Liver (tissue), 8 donors: ENCODE measurements at regions not wholly inside any gene's neighbourhood (a gene's known extent, or its start where the extent isn't known, plus 50 kb on each side); places are given as distances from the start of the nearest gene placed in this dataset.
A peak's percentile ranks its signal among the peaks of the same experiment; 100 is the strongest.

Experiments used
- DNase-seq: peaks from one replicate; pipeline ENCODE4 v3.0.0-alpha.2; 2017; ENCODE audit warnings: low spot score
- H3K27ac ChIP-seq, 2 donors: one replicate each; pipeline ENCODE4 v1.7.0; 2013; ENCODE audit warnings: inconsistent platforms in 2 of 2, low read length in 2 of 2, control low read depth in 1 of 2, low read depth in 1 of 2, mild to moderate bottlenecking in 1 of 2
- H3K27me3 ChIP-seq, 4 donors: one replicate each; pipeline versions ENCODE4 v1.6.1 to v1.7.0; 2013; ENCODE audit warnings: low read length in 3 of 4, inconsistent platforms in 1 of 4, mild to moderate bottlenecking in 1 of 4, moderate library complexity in 1 of 4; ENCODE audit not compliant: control insufficient read depth in 4 of 4, insufficient read depth in 4 of 4
- H3K36me3 ChIP-seq, 4 donors: one replicate each; pipeline versions ENCODE4 v1.6.1 to v1.7.0; 2013; ENCODE audit warnings: low read length in 3 of 4, mild to moderate bottlenecking in 3 of 4, low read depth in 1 of 4, moderate library complexity in 1 of 4; ENCODE audit not compliant: control insufficient read depth in 4 of 4, insufficient read depth in 3 of 4
- H3K4me1 ChIP-seq, 4 donors: one replicate each; pipeline versions ENCODE4 v1.6.1 to v1.7.0; 2013; ENCODE audit warnings: low read length in 3 of 4, mild to moderate bottlenecking in 3 of 4, moderate library complexity in 1 of 4; ENCODE audit not compliant: control insufficient read depth in 4 of 4, insufficient read depth in 4 of 4
- H3K4me3 ChIP-seq, 3 donors: one replicate each; pipeline versions ENCODE4 v1.6.1 to v1.7.0; 2013; ENCODE audit warnings: low read length in 3 of 3, control low read depth in 1 of 3, low read depth in 1 of 3, mild to moderate bottlenecking in 1 of 3
- H3K9ac ChIP-seq, 2 donors: one replicate each; pipeline ENCODE4 v1.7.0; 2013; ENCODE audit warnings: low read length in 2 of 2, mild to moderate bottlenecking in 2 of 2, moderate library complexity in 2 of 2, control low read depth in 1 of 2, low read depth in 1 of 2
- H3K9me3 ChIP-seq, 4 donors: one replicate each; pipeline versions ENCODE4 v1.6.1 to v1.7.0; 2013; ENCODE audit warnings: low read length in 3 of 4; ENCODE audit not compliant: control insufficient read depth in 4 of 4
- ATF3 ChIP-seq: IDR thresholded peaks from 2 replicates; pipeline ENCODE4 v1.6.1; 2016; ENCODE audit warnings: antibody characterized with exemption
- CTCF ChIP-seq: fragments of 150-350 bp; IDR thresholded peaks from 2 replicates; pipeline ENCODE4 v1.5.1; 2017; ENCODE audit warnings: improper control_type of control experiment, low read depth, low read length; ENCODE audit not compliant: missing input control
- EGR1 ChIP-seq, 2 donors: IDR thresholded peaks; 2 replicates each; pipeline ENCODE4 v1.6.1; 2016 to 2018; ENCODE audit warnings: antibody characterized with exemption in 2 of 2, low read depth in 2 of 2
- FOXA1 ChIP-seq: IDR thresholded peaks from 2 replicates; pipeline ENCODE4 v1.6.1; 2016; ENCODE audit warnings: antibody characterized with exemption
- FOXA2 ChIP-seq: IDR thresholded peaks from 2 replicates; pipeline ENCODE4 v1.6.1; 2016; ENCODE audit warnings: antibody characterized with exemption
- GABPA ChIP-seq, 2 donors: IDR thresholded peaks in 1 of 2; conservative IDR thresholded peaks in 1 of 2; 2 replicates each; pipeline ENCODE4 v1.6.1; 2016; ENCODE audit warnings: antibody characterized with exemption in 2 of 2, mild to moderate bottlenecking in 1 of 2, moderate library complexity in 1 of 2
- HNF4A ChIP-seq, 2 donors: conservative IDR thresholded peaks; 2 replicates each; pipeline ENCODE4 v1.6.1; 2016; ENCODE audit warnings: antibody characterized with exemption in 2 of 2, mild to moderate bottlenecking in 2 of 2
- HNF4G ChIP-seq: IDR thresholded peaks from 2 replicates; pipeline ENCODE4 v1.6.1; 2016; ENCODE audit warnings: antibody characterized with exemption
- JUND ChIP-seq, 2 donors: IDR thresholded peaks; 2 replicates each; pipeline ENCODE4 v1.6.1; 2016; ENCODE audit warnings: antibody characterized with exemption in 2 of 2
- MAX ChIP-seq: IDR thresholded peaks from 2 replicates; pipeline ENCODE4 v1.6.1; 2016; ENCODE audit warnings: antibody characterized with exemption
- NR2F2 ChIP-seq: IDR thresholded peaks from 2 replicates; pipeline ENCODE4 v1.6.1; 2016; ENCODE audit warnings: antibody characterized with exemption
- RAD21 ChIP-seq, 2 donors: IDR thresholded peaks; 2 replicates each; pipeline ENCODE4 v1.6.1; 2016; ENCODE audit warnings: antibody characterized with exemption in 2 of 2, mild to moderate bottlenecking in 2 of 2
- REST ChIP-seq: IDR thresholded peaks from 2 replicates; pipeline ENCODE4 v1.6.1; 2016; ENCODE audit warnings: antibody characterized with exemption, mild to moderate bottlenecking
- RXRA ChIP-seq, 2 donors: IDR thresholded peaks; 2 replicates each; pipeline ENCODE4 v1.6.1; 2017 to 2018; ENCODE audit warnings: antibody characterized with exemption in 2 of 2, mild to moderate bottlenecking in 1 of 2
- SP1 ChIP-seq: IDR thresholded peaks from 2 replicates; pipeline ENCODE4 v1.6.1; 2018; ENCODE audit warnings: antibody characterized with exemption, mild to moderate bottlenecking
- TAF1 ChIP-seq: conservative IDR thresholded peaks from 2 replicates; pipeline ENCODE4 v1.6.1; 2016; ENCODE audit warnings: antibody characterized with exemption, mild to moderate bottlenecking
- YY1 ChIP-seq: IDR thresholded peaks from 2 replicates; pipeline ENCODE4 v1.6.1; 2016; ENCODE audit warnings: antibody characterized with exemption, mild to moderate bottlenecking
- ZBTB33 ChIP-seq: IDR thresholded peaks from 2 replicates; pipeline ENCODE4 v1.6.1; 2016; ENCODE audit warnings: antibody characterized with exemption
- WGBS: extraction: QIAGEN DNeasy Blood & Tissue Kit; methylation state at CpG from one replicate; pipeline ENCODE4 v1.1.7; 2013; 5-methylcytosine and 5-hydroxymethylcytosine counted together
- donor health status: healthy.
- donor health status: healthy.
- donor health status: healthy.
- donor health status: healthy.
- donor health status: healthy.

- Histone ChIP-seq H3K9me3 (no peaks in the 10 kb centered on the region), H3K9ac (no peak overlapping the region), H3K4me1 (peaks cover 1 to 13% (median 12%) of the 10 kb centered on the region in 4 donors), H3K27ac (peak overlapping the region in 1 of 2 donors; percentile 80), H3K27me3 (no peaks in the 10 kb centered on the region), H3K36me3 (no peaks in the 10 kb centered on the region), H3K4me3 (no peak overlapping the region)
- 76% methylated on average over 3 of the region's 3 CpGs for WGBS
- no peak for DNase-seq
- TF ChIP-seq HNF4G (no peak), MAX (no peak), SP1 (no peak), JUND (IDR thresholded peaks at IDR 0.05) (no peak), REST (no peak), RXRA (IDR thresholded peaks at IDR 0.05) (no peak), ATF3 (no peak), YY1 (no peak), RAD21 (IDR thresholded peaks at IDR 0.05) (no peak), EGR1 (IDR thresholded peaks at IDR 0.05; ENCODE audit: low read depth in 2 of 2) (no peak), NR2F2 (no peak)
These were observed 327.0 kb downstream of the ETS1 start for GRCh38 chr11:128260398-128260797.

- peaks cover 1 to 13% (median 12%) of the 10 kb centered on the region in 4 donors for H3K4me1 ChIP-seq
- no peaks in the 10 kb centered on the region for H3K36me3 ChIP-seq
- WGBS = 87% methylated on average over 1 of the region's 1 CpG
- H3K9ac ChIP-seq = no peak overlapping the region
- no peak overlapping the region for H3K27ac ChIP-seq
- no peaks in the 10 kb centered on the region for H3K27me3 ChIP-seq
- no peak for DNase-seq
- no peak overlapping the region for H3K4me3 ChIP-seq
- no peak for TF ChIP-seq FOXA1
- no peak for TF ChIP-seq YY1
- TF ChIP-seq RAD21 (IDR thresholded peaks at IDR 0.05) = no peak
- no peak for TF ChIP-seq REST
- TF ChIP-seq TAF1 = no peak
- no peak for TF ChIP-seq HNF4G
- TF ChIP-seq MAX = no peak
- no peak for TF ChIP-seq EGR1 (IDR thresholded peaks at IDR 0.05; ENCODE audit: low read depth in 2 of 2)
- TF ChIP-seq FOXA2 = no peak
- no peak for TF ChIP-seq JUND (IDR thresholded peaks at IDR 0.05)
- TF ChIP-seq ATF3 = no peak
- no peak for TF ChIP-seq CTCF
- TF ChIP-seq SP1 = no peak
- TF ChIP-seq NR2F2 = no peak
- no peak for TF ChIP-seq RXRA (IDR thresholded peaks at IDR 0.05)
- no peak for TF ChIP-seq HNF4A (conservative IDR thresholded peaks at IDR 0.05)
- no peak for TF ChIP-seq ZBTB33
- no peak for TF ChIP-seq GABPA (IDR thresholded peaks at IDR 0.05 in 1 of 2, conservative IDR thresholded peaks at IDR 0.05 in 1 of 2)
- H3K9me3 ChIP-seq = no peaks in the 10 kb centered on the region
These were observed 327.5 kb downstream of the ETS1 start for GRCh38 chr11:128259816-128260215.
